ENCODE measurements at regions not wholly inside any gene's neighbourhood (a gene's known extent, or its start where the extent isn't known, plus 50 kb on each side); places are given as distances from the start of the nearest gene placed in this dataset.

DNA sequence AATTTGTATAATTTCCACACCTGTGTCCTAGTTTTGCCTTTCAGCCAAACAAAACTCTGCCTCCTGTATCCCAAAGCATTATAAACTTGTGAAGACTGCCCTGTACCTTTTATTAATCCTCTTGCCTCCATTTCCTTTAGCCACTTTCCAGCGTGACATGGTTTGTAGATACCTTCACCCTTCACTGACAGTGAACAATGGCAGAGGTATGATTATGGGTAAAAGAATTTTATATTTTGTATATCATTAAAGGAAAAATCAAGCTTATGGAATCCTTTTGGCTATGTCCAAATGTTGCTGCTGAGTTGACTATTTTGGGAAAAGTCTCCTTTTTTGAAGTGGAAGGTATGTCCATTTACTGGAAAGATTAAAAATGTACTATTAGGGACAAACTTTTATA is 251.7 kb downstream of the HNMT start:
- TF ChIP-seq, protein P1, sequence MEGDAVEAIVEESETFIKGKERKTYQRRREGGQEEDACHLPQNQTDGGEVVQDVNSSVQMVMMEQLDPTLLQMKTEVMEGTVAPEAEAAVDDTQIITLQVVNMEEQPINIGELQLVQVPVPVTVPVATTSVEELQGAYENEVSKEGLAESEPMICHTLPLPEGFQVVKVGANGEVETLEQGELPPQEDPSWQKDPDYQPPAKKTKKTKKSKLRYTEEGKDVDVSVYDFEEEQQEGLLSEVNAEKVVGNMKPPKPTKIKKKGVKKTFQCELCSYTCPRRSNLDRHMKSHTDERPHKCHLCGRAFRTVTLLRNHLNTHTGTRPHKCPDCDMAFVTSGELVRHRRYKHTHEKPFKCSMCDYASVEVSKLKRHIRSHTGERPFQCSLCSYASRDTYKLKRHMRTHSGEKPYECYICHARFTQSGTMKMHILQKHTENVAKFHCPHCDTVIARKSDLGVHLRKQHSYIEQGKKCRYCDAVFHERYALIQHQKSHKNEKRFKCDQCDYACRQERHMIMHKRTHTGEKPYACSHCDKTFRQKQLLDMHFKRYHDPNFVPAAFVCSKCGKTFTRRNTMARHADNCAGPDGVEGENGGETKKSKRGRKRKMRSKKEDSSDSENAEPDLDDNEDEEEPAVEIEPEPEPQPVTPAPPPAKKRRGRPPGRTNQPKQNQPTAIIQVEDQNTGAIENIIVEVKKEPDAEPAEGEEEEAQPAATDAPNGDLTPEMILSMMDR (IDR thresholded peaks at IDR 0.05; ENCODE audit: low read length): no peak
- TF ChIP-seq EZH2 (IDR thresholded peaks at IDR 0.05; ENCODE audit: borderline replicate concordance, low read length): no peak
